ENCODE measurements at regions not wholly inside any gene's neighbourhood (a gene's known extent, or its start where the extent isn't known, plus 50 kb on each side); places are given as distances from the start of the nearest gene placed in this dataset.

DNA sequence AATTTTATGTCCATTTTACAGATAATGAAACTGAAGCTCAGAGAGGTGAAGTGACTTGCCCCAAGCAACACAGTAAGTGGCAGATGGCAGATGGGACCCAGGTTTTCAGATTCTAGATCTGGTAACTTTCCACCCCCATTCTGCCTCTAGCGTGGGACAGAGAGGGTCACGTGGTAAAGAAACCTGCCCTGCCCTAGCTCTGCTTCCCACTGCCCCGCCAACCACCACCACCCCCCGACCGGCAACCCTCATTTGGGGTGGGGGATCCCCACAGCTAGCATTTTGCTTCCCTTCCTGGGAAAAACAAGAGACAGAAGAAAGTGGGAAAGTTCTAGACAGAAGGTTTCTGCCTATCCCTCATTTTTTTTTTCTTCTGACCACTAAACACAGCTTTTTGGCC is 172.5 kb downstream of the ACTL7B start:
- no peak for DNase-seq
- H3K4me3 Mint-ChIP-seq: no peak overlapping the region
- ChIA-PET POLR2A (no interaction called here), CTCF (interaction anchor here (1.1 kb wide), 1 partner anchor 17 kb away, joined by 3 read pairs; no protein-coding TSS in a partner anchor)
- intact Hi-C loops (cut with micrococcal nuclease): no loop called here
- H3K27me3 Mint-ChIP-seq: peaks cover 2% of the 10 kb centered on the region
- no peak overlapping the region for H3K27ac Mint-ChIP-seq
- H3K9me3 Mint-ChIP-seq: peaks cover 2% of the 10 kb centered on the region
- TF ChIP-seq, protein P1, sequence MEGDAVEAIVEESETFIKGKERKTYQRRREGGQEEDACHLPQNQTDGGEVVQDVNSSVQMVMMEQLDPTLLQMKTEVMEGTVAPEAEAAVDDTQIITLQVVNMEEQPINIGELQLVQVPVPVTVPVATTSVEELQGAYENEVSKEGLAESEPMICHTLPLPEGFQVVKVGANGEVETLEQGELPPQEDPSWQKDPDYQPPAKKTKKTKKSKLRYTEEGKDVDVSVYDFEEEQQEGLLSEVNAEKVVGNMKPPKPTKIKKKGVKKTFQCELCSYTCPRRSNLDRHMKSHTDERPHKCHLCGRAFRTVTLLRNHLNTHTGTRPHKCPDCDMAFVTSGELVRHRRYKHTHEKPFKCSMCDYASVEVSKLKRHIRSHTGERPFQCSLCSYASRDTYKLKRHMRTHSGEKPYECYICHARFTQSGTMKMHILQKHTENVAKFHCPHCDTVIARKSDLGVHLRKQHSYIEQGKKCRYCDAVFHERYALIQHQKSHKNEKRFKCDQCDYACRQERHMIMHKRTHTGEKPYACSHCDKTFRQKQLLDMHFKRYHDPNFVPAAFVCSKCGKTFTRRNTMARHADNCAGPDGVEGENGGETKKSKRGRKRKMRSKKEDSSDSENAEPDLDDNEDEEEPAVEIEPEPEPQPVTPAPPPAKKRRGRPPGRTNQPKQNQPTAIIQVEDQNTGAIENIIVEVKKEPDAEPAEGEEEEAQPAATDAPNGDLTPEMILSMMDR (IDR thresholded peaks at IDR 0.05): no peak
- no peaks in the 10 kb centered on the region for H3K4me1 Mint-ChIP-seq
- ATAC-seq (ENCODE audit: low read depth): no peak
- H3K36me3 Mint-ChIP-seq (ENCODE audit: low read depth): no peaks in the 10 kb centered on the region

DNA sequence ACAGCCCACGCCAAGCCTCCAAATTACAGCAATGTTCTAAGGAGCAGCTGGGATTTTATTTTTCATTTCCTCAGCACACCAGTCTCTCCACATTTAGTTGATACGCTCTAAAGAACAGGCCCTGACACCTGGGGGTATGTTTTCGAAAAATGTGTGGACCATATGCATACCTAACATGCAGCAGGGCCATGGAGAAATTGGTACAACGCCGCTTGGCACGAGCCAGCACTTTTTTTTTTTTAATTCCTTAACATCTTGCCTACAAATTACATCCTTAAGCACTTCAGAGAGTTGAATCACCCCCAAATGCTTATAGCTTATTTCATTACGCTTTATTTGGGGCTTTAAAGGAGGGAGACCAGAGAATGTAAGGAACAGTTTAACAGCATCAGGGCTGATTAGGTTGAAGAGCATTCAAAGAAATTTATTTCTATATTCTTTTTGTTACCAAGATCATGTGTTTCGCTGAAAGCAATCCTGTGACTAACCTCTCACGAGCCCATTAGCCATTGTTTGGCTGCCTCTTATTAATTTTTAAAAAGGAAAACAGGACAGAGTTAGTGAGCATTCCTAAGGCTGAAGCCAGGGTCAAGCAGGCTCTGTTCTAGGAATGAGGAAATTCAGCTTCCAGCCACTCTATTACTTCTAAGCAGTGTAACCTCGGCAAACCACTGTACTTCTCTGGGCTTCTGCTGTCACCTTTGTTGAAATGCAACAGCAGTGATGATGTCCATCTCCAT is 173.8 kb downstream of the ACTL7B start:
- no peaks in the 10 kb centered on the region for H3K27me3 Mint-ChIP-seq

DNA sequence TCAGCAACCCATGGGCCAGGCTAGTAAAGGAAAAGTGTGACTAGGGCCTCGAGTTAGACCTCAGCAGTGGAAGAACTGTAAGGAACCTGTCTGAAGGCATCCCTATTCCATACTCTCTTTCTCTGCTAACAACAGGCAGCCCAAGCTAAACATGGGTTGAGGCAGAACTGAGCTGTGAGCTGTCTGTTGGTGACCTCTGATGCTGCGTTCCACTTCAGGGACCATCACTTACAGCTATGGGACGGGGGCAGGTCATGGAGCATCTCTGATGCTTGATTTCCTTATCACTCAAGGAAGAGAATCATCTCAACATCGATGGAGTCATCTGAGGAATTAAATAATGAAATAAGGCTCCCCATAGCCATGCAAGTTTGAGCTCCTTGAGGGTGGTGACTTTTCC is 174.8 kb downstream of the ACTL7B start:
- H3K4me1 Mint-ChIP-seq: peaks cover 3% of the 10 kb centered on the region
- POLR2A ChIA-PET: no interaction called here
- intact Hi-C loops (cut with micrococcal nuclease): no loop called here
- H3K4me3 Mint-ChIP-seq: no peak overlapping the region
- CTCF ChIA-PET: no interaction called here
- ATAC-seq (ENCODE audit: low read depth) (no peak), DNase-seq (no peak)
- H3K9me3 Mint-ChIP-seq: peaks cover 2% of the 10 kb centered on the region
- no peaks in the 10 kb centered on the region for H3K27me3 Mint-ChIP-seq
- no peak overlapping the region for H3K27ac Mint-ChIP-seq
- TF ChIP-seq, protein P1 (IDR thresholded peaks at IDR 0.05): no peak
- H3K36me3 Mint-ChIP-seq (ENCODE audit: low read depth): no peaks in the 10 kb centered on the region

More for the DNA sequence above, 173.8 kb downstream of the ACTL7B start:
- no peak for DNase-seq
- no peaks in the 10 kb centered on the region for H3K4me1 Mint-ChIP-seq
- no peak overlapping the region for H3K27ac Mint-ChIP-seq
- H3K36me3 Mint-ChIP-seq (ENCODE audit: low read depth): no peaks in the 10 kb centered on the region
- intact Hi-C loops (cut with micrococcal nuclease): no loop called here
- H3K9me3 Mint-ChIP-seq: peaks cover 2% of the 10 kb centered on the region
- TF ChIP-seq, protein P1 (IDR thresholded peaks at IDR 0.05): no peak
- ChIA-PET POLR2A (no interaction called here), CTCF (no interaction called here)
- H3K4me3 Mint-ChIP-seq: no peak overlapping the region
- no peak for ATAC-seq (ENCODE audit: low read depth)

DNA sequence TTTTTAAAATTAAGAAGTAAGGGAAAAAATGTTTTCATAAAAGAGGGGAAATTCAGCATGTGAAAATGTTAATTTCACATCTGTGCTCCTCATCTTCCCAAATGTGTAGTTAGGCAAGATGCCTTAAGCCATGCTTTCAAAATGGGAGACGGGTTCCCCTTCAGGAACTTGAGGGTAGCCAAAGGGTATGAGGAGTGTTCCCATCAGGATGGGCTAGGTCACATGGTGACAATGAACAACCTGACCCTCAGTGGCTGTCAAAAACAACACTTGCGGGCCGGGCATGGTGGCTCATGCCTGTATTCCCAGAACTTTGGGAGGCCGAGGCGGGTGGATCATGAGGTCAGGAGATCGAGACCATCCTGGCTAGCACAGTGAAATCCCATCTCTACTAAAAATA is 178.0 kb downstream of the ACTL7B start:
- ChIA-PET POLR2A (no interaction called here), CTCF (no interaction called here)
- ATAC-seq (ENCODE audit: low read depth) (no peak), DNase-seq (no peak)
- no peaks in the 10 kb centered on the region for H3K9me3 Mint-ChIP-seq
- H3K27me3 Mint-ChIP-seq: no peaks in the 10 kb centered on the region
- peaks cover 3% of the 10 kb centered on the region for H3K4me1 Mint-ChIP-seq
- no peak overlapping the region for H3K4me3 Mint-ChIP-seq
- H3K27ac Mint-ChIP-seq: no peak overlapping the region
- intact Hi-C loops (cut with micrococcal nuclease): no loop called here
- H3K36me3 Mint-ChIP-seq (ENCODE audit: low read depth): no peaks in the 10 kb centered on the region
- TF ChIP-seq, protein P1 (IDR thresholded peaks at IDR 0.05): no peak

DNA sequence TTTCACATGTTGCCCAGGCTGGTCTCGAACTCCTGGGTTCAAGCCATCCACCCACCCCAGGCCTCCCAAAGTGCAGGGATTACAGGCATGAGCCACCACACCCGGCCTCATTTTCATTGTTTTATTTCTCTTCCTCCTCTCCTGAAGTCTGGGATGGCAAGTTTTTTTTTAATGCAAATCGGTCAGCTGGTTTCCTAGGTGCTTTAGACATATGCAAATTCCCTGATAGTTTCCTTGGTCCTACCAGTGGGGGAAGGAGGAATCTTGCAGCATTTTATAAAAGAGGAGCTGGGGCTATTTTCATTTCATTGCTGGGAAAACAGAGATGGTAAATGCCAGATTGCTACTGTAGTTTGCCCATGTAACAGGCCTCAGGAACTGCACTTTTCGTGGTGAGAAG is 179.4 kb downstream of the ACTL7B start:
- POLR2A ChIA-PET: no interaction called here
- Mint-ChIP-seq H3K4me3 (no peak overlapping the region), H3K27ac (no peak overlapping the region), H3K4me1 (peaks cover 3% of the 10 kb centered on the region), H3K27me3 (no peaks in the 10 kb centered on the region), H3K9me3 (no peaks in the 10 kb centered on the region), H3K36me3 (ENCODE audit: low read depth) (no peaks in the 10 kb centered on the region)
- ATAC-seq (ENCODE audit: low read depth) (no peak), DNase-seq (no peak)
- TF ChIP-seq, protein P1 (IDR thresholded peaks at IDR 0.05): no peak
- CTCF ChIA-PET: no interaction called here
- intact Hi-C loops (cut with micrococcal nuclease): no loop called here
